ENCODE measurements at regions not wholly inside any gene's neighbourhood (a gene's known extent, or its start where the extent isn't known, plus 50 kb on each side); places are given as distances from the start of the nearest gene placed in this dataset.

DNA sequence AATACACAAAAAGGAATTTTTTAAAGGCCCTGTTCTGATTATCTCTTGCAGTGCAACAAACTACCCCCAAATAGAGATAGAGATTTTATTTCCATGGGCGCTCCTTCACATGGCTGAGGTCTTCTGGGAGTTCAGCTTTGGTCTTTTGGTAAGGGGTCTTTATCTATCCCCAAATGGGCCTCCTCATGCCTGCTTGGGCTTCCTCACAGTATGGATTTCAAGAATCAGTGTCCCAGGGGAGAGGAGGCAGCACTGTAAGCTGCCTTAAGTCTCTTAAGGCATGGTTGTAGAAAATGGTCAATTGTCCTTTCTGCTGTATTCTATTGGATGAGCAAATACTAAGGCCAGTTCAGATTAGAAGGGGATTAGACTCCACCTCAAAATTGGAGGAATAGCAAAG, 966.2 kb downstream of the TYW1 start:
- TF ChIP-seq, protein P1, sequence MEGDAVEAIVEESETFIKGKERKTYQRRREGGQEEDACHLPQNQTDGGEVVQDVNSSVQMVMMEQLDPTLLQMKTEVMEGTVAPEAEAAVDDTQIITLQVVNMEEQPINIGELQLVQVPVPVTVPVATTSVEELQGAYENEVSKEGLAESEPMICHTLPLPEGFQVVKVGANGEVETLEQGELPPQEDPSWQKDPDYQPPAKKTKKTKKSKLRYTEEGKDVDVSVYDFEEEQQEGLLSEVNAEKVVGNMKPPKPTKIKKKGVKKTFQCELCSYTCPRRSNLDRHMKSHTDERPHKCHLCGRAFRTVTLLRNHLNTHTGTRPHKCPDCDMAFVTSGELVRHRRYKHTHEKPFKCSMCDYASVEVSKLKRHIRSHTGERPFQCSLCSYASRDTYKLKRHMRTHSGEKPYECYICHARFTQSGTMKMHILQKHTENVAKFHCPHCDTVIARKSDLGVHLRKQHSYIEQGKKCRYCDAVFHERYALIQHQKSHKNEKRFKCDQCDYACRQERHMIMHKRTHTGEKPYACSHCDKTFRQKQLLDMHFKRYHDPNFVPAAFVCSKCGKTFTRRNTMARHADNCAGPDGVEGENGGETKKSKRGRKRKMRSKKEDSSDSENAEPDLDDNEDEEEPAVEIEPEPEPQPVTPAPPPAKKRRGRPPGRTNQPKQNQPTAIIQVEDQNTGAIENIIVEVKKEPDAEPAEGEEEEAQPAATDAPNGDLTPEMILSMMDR (IDR thresholded peaks at IDR 0.05): no peak
- TF ChIP-seq POLR2A (IDR thresholded peaks at IDR 0.05) (no peak), POLR2AphosphoS5 (IDR thresholded peaks at IDR 0.05) (no peak)
